Mesendoderm (in vitro differentiated cells): ENCODE measurements at regions not wholly inside any gene's neighbourhood (a gene's known extent, or its start where the extent isn't known, plus 50 kb on each side); places are given as distances from the start of the nearest gene placed in this dataset.

Experiments used
- DNase-seq: peaks from one replicate; pipeline ENCODE4 v3.0.0; 2013
- H2AK5ac ChIP-seq: 2 replicates; pipeline ENCODE4 v1.6.1; 2013; ENCODE audit warnings: low read length, inconsistent platforms
- H2BK120ac ChIP-seq: 2 replicates; pipeline ENCODE4 v1.6.1; 2013; ENCODE audit warnings: low read depth, mild to moderate bottlenecking, low read length, moderate library complexity, mixed read lengths
- H2BK15ac ChIP-seq: replicated peaks from 2 replicates; pipeline ENCODE4 v1.6.1; 2013; ENCODE audit warnings: low read depth, mild to moderate bottlenecking, moderate library complexity
- H2BK5ac ChIP-seq: 2 replicates; pipeline ENCODE4 v1.6.1; 2013; ENCODE audit warnings: low read length, inconsistent platforms
- H3K18ac ChIP-seq: 2 replicates; pipeline ENCODE4 v1.6.1; 2013; ENCODE audit warnings: mild to moderate bottlenecking, low read length, mixed read lengths
- H3K23ac ChIP-seq: one replicate; pipeline ENCODE4 v1.6.1; 2013; ENCODE audit warnings: low read length
- H3K27ac ChIP-seq: 2 replicates; pipeline ENCODE4 v1.5.1; 2013; ENCODE audit warnings: low read depth, mild to moderate bottlenecking, inconsistent platforms, low read length, moderate library complexity
- H3K27me3 ChIP-seq: 2 replicates; pipeline ENCODE4 v1.6.1; 2013; ENCODE audit warnings: low read length, control low read depth, mild to moderate bottlenecking, inconsistent platforms; ENCODE audit not compliant: insufficient read depth, poor library complexity
- H3K36me3 ChIP-seq: 2 replicates; pipeline ENCODE4 v1.6.1; 2013; ENCODE audit warnings: low read length, inconsistent platforms; ENCODE audit not compliant: control insufficient read depth, insufficient read depth
- H3K4ac ChIP-seq: one replicate; pipeline ENCODE4 v1.6.1; 2013; ENCODE audit warnings: low read depth, mild to moderate bottlenecking, low read length, moderate library complexity
- H3K4me1 ChIP-seq: 2 replicates; pipeline ENCODE4 v1.6.1; 2013; ENCODE audit warnings: low read depth, low read length, inconsistent platforms; ENCODE audit not compliant: control insufficient read depth
- H3K4me2 ChIP-seq: 2 replicates; pipeline ENCODE4 v1.6.1; 2013; ENCODE audit warnings: low read length
- H3K4me3 ChIP-seq: 2 replicates; pipeline ENCODE4 v1.5.1; 2013; ENCODE audit warnings: mild to moderate bottlenecking, low read length
- H3K56ac ChIP-seq: one replicate; pipeline ENCODE4 v1.6.1; 2013; ENCODE audit warnings: low read length
- H3K79me1 ChIP-seq: 2 replicates; pipeline ENCODE4 v1.6.1; 2013; ENCODE audit warnings: low read length, inconsistent platforms
- H3K79me2 ChIP-seq: 2 replicates; pipeline ENCODE4 v1.6.1; 2013; ENCODE audit warnings: mild to moderate bottlenecking, low read length; ENCODE audit not compliant: control insufficient read depth, insufficient read depth
- H3K9ac ChIP-seq: 2 replicates; pipeline ENCODE4 v1.6.1; 2013; ENCODE audit warnings: low read length, inconsistent platforms
- H4K5ac ChIP-seq: one replicate; pipeline ENCODE4 v1.6.1; 2013; ENCODE audit warnings: low read length
- H4K8ac ChIP-seq: one replicate; pipeline ENCODE4 v1.6.1; 2013; ENCODE audit warnings: low read depth, mild to moderate bottlenecking, control low read depth, low read length, moderate library complexity
- WGBS: extraction: QIAGEN DNeasy Blood & Tissue Kit; methylation state at CpG from one replicate; pipeline ENCODE4 v1.1.7; 2013; ENCODE audit warnings: low lambda C conversion rate, missing lambda C conversion rate; ENCODE audit not compliant: insufficient coverage; ENCODE audit errors: extremely low coverage; 5-methylcytosine and 5-hydroxymethylcytosine counted together

DNA sequence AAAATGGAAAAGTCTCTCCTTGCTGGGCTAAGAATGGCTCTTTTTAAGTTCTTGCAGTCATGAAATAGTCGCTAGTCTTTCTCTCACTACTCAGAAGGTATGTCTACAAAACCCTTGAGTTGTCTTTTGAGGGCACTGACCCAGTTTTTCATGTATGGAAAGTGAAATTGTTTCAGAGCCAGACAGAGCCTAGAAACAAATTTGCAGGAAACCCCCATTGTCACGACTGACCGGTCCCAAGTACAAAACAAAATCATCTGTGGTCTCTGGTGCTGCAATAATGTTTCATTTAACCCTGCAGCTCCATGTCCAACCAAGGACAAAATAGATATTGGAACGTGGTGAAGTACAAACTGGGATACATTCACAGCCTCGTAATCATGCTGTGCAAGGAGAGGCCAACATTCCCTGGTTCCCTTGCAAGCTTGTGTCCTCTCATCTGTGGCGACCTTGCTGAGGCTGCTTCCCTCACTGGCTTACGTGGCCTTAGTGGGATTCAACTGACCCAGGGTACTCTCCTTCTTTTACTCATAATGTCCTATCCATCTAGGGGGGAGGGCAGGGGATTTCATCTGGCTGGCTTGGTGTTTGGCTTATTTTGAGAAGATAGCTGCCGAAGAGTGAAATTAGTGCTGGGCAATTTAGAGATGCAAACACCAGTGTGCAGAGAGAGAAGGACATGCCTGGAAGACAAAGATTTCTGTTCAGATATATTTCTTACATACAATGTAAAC, 172.5 kb downstream of the IPMK start:
- no peak overlapping the region for H3K4me2 ChIP-seq
- DNase-seq, result no peak
- no peaks in the 10 kb centered on the region for H3K4me1 ChIP-seq
- H3K23ac ChIP-seq, result no peak overlapping the region
- no peak overlapping the region for H2BK15ac ChIP-seq
- no peak overlapping the region for H4K5ac ChIP-seq
- H3K79me2 ChIP-seq, result no peaks in the 10 kb centered on the region
- no CpG with 5 or more reads among the region's 8 CpGs for WGBS
- no peaks in the 10 kb centered on the region for H3K36me3 ChIP-seq
- no peak overlapping the region for H3K18ac ChIP-seq
- no peak overlapping the region for H2BK5ac ChIP-seq
- no peak overlapping the region for H2AK5ac ChIP-seq
- no peak overlapping the region for H3K4me3 ChIP-seq
- no peak overlapping the region for H4K8ac ChIP-seq
- no peak overlapping the region for H3K9ac ChIP-seq
- H3K56ac ChIP-seq, result no peak overlapping the region
- no peak overlapping the region for H3K4ac ChIP-seq
- H3K27me3 ChIP-seq, result no peaks in the 10 kb centered on the region
- H3K27ac ChIP-seq, result no peak overlapping the region
- no peak overlapping the region for H2BK120ac ChIP-seq
- no peaks in the 10 kb centered on the region for H3K79me1 ChIP-seq

DNA sequence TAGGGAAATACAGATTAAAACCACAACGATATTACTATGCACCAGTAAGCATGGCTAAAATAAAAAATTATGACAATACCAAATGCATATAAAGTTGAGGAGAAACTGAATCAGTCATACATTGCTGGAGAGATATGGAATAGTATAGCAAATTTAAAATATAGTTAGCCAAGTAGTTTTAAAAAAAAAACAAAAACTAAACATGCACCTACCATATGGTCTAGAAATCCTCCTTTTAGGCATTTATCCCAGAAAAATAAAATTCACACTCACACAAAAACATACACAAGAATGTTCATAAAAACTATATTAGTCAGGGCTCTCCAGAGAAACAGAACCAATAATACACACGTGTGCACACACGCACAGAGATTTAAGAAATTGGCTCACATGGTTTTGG, 175.8 kb downstream of the IPMK start:
- Histone ChIP-seq H3K4me2 (no peak overlapping the region), H3K27me3 (no peaks in the 10 kb centered on the region), H3K79me1 (no peaks in the 10 kb centered on the region), H3K4ac (no peak overlapping the region), H2BK5ac (no peak overlapping the region), H2BK15ac (no peak overlapping the region), H3K9ac (no peak overlapping the region), H3K56ac (no peak overlapping the region), H3K4me1 (no peaks in the 10 kb centered on the region), H2BK120ac (no peak overlapping the region), H4K8ac (no peak overlapping the region), H3K4me3 (no peak overlapping the region), H3K36me3 (no peaks in the 10 kb centered on the region), H3K79me2 (no peaks in the 10 kb centered on the region), H3K23ac (no peak overlapping the region), H3K27ac (no peak overlapping the region), H3K18ac (no peak overlapping the region), H2AK5ac (no peak overlapping the region), H4K5ac (no peak overlapping the region)
- DNase-seq, result no peak
- no CpG with 5 or more reads among the region's 3 CpGs for WGBS

DNA sequence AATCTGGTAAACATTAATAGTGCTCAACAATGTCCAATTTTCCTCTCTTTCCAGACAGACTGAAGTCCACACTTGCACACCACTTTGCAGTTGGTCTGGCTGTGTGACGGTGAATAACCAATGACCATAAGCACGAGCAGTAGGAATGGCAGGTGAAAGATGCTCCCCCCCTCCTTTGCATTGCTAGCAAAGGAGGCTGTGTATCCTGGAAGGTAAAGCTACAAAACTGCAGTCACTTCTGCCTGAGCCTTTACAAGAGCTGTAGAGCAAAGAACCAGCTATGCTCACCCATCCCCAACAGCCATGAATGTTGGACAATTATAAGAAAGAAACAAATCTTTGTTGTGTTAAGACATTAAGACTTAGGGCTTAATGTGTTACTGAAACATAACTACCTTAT, 178.0 kb downstream of the IPMK start:
- WGBS, result no CpG with 5 or more reads among the region's 2 CpGs
- Histone ChIP-seq H4K5ac (no peak overlapping the region), H4K8ac (no peak overlapping the region), H3K4me2 (no peak overlapping the region), H3K79me2 (no peaks in the 10 kb centered on the region), H2BK5ac (no peak overlapping the region), H2BK120ac (no peak overlapping the region), H3K27me3 (no peaks in the 10 kb centered on the region), H2AK5ac (no peak overlapping the region), H3K36me3 (no peaks in the 10 kb centered on the region), H3K27ac (no peak overlapping the region), H3K18ac (no peak overlapping the region), H3K4me3 (no peak overlapping the region), H2BK15ac (no peak overlapping the region), H3K4me1 (no peaks in the 10 kb centered on the region), H3K4ac (no peak overlapping the region), H3K79me1 (no peaks in the 10 kb centered on the region), H3K9ac (no peak overlapping the region), H3K56ac (no peak overlapping the region), H3K23ac (no peak overlapping the region)
- DNase-seq, result no peak

DNA sequence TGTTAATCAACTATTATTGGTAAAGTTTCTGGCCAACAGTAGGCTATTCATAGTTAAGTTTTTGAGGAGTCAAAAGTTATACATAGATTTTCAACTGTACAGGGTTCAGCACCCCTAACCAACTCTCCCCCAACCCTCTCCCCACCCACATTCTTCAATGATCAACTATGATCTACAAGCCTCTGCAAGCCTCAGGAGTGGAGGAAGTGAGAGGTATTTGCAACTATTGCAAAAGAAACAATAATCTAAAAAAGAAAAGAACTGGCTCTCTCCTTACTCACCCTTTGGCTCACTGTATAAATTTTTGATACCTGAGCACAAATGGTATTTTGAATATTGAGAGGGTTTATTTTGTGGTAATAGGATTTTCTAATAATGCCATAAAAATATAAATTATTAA, 179.8 kb downstream of the IPMK start:
- no peak overlapping the region for H4K8ac ChIP-seq
- no peak for DNase-seq
- H3K79me1 ChIP-seq, result no peaks in the 10 kb centered on the region
- H3K4me2 ChIP-seq, result no peak overlapping the region
- H3K27me3 ChIP-seq, result no peaks in the 10 kb centered on the region
- H2BK15ac ChIP-seq, result no peak overlapping the region
- H3K56ac ChIP-seq, result no peak overlapping the region
- no peak overlapping the region for H2BK120ac ChIP-seq
- H4K5ac ChIP-seq, result no peak overlapping the region
- no peak overlapping the region for H2BK5ac ChIP-seq
- H3K36me3 ChIP-seq, result no peaks in the 10 kb centered on the region
- no peak overlapping the region for H2AK5ac ChIP-seq
- no peaks in the 10 kb centered on the region for H3K79me2 ChIP-seq
- H3K23ac ChIP-seq, result no peak overlapping the region
- H3K4me3 ChIP-seq, result no peak overlapping the region
- no peak overlapping the region for H3K27ac ChIP-seq
- no peak overlapping the region for H3K4ac ChIP-seq
- no peak overlapping the region for H3K9ac ChIP-seq
- no peaks in the 10 kb centered on the region for H3K4me1 ChIP-seq
- H3K18ac ChIP-seq, result no peak overlapping the region

DNA sequence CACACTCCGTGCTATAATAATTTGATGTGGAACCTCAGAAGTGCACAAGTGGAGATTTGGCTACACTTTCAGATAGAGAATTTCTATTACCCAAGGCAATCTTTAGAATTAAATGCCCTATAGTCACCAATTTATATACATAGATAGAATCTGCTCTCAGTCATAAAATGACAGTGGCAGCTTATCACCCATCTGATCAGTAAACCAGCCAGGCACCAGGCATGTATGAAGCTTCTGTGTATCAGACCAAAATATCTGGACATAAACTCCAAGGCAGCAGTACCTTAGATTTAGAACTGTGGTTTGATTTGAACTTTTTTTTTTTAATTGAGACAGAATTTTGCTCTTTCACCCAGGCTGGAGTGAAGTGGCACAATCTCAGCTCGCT, 180.9 kb downstream of the IPMK start:
- no peak overlapping the region for H3K9ac ChIP-seq
- H3K18ac ChIP-seq, result no peak overlapping the region
- no peaks in the 10 kb centered on the region for H3K4me1 ChIP-seq
- H3K36me3 ChIP-seq, result no peaks in the 10 kb centered on the region
- H2BK120ac ChIP-seq, result no peak overlapping the region
- no peak overlapping the region for H2BK15ac ChIP-seq
- H3K27ac ChIP-seq, result no peak overlapping the region
- H3K4ac ChIP-seq, result no peak overlapping the region
- no peaks in the 10 kb centered on the region for H3K27me3 ChIP-seq
- no peak overlapping the region for H3K23ac ChIP-seq
- no peak overlapping the region for H3K56ac ChIP-seq
- no peak overlapping the region for H2AK5ac ChIP-seq
- no CpG with 5 or more reads among the region's 2 CpGs for WGBS
- H3K79me1 ChIP-seq, result no peaks in the 10 kb centered on the region
- no peak for DNase-seq
- no peak overlapping the region for H2BK5ac ChIP-seq
- H4K8ac ChIP-seq, result no peak overlapping the region
- H3K4me3 ChIP-seq, result no peak overlapping the region
- no peak overlapping the region for H4K5ac ChIP-seq
- H3K79me2 ChIP-seq, result no peaks in the 10 kb centered on the region
- no peak overlapping the region for H3K4me2 ChIP-seq

DNA sequence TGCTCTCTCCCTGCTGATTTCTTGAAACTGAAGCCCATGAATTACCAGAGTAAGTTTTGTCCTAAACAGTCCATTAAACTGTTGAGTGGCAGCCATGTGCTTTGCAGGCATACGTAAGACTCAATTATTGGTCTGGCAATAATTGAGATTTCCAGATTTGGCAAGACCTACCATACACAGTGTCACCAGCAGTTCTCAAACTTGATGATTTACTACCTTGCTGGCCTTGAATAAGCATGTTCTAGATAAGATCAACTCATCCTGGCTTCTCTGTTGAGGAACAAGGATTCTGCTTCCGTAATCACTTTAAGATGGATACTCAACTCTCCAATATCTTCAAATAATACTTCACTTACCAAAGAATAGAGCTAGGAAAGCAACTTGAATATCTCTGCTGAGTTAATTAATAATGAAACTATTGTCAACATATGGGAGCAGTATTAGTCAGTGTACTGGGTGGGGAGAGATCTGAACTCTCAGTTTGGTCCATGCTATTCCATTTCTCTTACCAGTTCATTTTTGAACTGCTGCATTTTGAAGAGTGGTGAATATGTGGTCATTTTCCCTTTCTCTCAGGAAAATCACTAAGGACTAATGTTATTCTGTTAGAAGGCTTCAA, 181.4 kb downstream of the IPMK start:
- no peaks in the 10 kb centered on the region for H3K36me3 ChIP-seq
- no peak overlapping the region for H3K4ac ChIP-seq
- no peak overlapping the region for H2AK5ac ChIP-seq
- no peak overlapping the region for H3K18ac ChIP-seq
- H2BK5ac ChIP-seq, result no peak overlapping the region
- H3K27ac ChIP-seq, result no peak overlapping the region
- H3K79me1 ChIP-seq, result no peaks in the 10 kb centered on the region
- H3K23ac ChIP-seq, result no peak overlapping the region
- no peaks in the 10 kb centered on the region for H3K79me2 ChIP-seq
- no peak overlapping the region for H3K4me2 ChIP-seq
- H3K27me3 ChIP-seq, result no peaks in the 10 kb centered on the region
- no peaks in the 10 kb centered on the region for H3K4me1 ChIP-seq
- no peak overlapping the region for H2BK120ac ChIP-seq
- WGBS, result no CpG with 5 or more reads among the region's 2 CpGs
- H3K4me3 ChIP-seq, result no peak overlapping the region
- no peak overlapping the region for H3K9ac ChIP-seq
- H4K5ac ChIP-seq, result no peak overlapping the region
- no peak overlapping the region for H3K56ac ChIP-seq
- DNase-seq, result no peak
- no peak overlapping the region for H2BK15ac ChIP-seq
- H4K8ac ChIP-seq, result no peak overlapping the region
